CD4-positive, alpha-beta T cell treated with Interleukin-4 for 1 hour (primary cell): ENCODE measurements at regions not wholly inside any gene's neighbourhood (a gene's known extent, or its start where the extent isn't known, plus 50 kb on each side); places are given as distances from the start of the nearest gene placed in this dataset.

Experiments used
- DNase-seq, 2 donors: peaks; one replicate each; pipeline ENCODE4 v3.0.0-alpha.2; 2020 to 2022

GRCh38 chr9:81156381-81156780 lies 533.0 kb downstream of the TLE1 start:
- no peak for DNase-seq

DNA sequence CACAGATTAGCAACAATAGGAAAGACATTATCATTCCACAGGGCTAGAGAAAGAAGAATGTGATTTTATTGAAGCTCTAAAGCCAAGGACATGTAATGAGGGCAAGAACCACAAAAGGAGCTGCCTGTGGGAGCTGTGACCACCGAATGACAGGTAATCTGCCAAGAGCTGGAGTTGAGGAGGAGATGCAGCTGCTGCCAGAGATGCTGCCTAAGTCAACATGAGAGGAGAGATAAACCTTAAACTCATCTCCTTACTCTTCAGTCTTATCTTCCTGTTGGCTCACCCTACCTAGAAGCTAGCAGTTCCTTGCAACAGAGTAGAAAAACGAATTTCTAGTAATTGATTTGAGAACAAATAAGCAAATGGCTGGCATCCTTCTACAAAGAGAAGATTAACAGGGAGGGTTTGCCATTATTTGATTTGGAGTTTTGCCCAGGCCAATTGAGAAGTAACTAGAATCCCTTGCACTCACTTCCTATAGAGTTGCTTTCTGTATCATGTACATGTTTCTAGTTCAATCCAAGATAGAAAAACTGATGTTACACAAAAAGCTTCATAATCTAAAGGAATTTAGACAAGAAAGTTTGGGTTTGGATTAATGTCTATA lies 539.2 kb downstream of the TLE1 start:
- no peak for DNase-seq

- DNase-seq, result no peak
These were observed 542.5 kb downstream of the TLE1 start for GRCh38 chr9:81146684-81147337.

DNA sequence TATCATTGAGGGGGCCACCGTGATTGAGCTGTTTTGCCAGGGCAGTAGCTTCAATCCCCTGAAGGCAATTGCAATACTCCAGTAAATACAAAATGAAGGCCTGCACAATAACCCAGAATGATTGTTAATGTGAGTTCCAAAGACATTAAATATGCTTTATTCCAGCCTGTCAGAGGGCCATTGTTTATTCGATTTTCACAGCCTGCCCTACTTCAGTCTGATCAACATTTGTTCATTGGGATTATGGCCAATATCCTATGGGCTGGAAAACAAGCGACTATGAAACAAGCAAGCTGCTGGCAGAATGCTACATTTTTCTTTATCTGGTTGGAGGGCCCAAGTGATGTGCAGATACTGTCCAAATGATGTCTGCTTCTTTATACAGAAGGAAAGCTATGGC lies 543.1 kb downstream of the TLE1 start:
- DNase-seq, result no peak

DNA sequence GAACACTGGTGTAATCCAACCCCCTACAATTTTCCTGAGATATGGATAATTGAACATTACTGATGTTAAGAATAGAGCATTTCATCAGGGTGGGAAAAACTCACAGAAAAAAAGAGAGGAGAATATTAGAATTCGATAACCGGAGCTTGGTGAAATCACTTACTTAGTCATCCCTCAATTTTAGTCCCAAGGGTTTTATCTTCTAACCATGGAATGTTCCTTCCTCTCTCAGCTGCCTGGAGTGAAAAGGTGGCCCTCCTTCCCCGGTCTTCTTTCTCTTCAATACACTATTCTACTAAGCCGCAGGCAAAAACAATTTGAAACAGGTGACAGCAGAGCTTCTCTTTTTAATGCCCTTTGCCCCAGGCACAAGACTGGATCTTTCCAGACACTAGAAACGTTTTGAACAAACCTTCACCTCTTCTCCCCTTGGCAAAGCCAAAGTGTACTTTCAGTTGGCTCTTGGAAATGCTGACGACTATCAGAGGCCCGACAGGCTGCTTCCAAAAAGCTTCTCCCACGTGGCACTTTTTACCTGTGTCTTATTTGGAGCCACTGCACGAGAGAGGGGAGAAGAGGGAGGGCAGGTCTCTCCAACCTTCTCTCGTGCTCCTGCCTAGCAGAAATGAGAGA lies 543.9 kb downstream of the TLE1 start:
- DNase-seq, result no peak

DNA sequence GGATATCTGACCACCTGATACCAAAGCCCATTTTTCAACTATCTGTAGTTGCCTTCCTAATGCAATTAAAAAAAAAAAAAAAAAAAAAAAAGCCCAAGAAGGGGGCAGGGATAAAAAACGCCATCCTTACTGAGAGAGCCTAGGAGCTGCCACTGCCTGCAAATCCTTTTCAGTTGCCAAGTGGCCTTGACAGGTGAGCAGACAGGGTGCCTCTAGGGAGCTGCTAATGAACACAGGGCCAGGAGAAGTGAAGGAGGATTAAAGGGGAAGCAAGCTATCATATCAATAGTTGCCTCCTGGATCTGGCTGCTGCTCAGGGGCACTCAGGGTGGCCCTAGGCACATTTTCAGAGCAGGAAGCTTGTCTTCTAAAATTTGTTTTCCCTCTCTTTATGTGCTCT lies 547.4 kb downstream of the TLE1 start:
- DNase-seq, result no peak

GRCh38 chr9:81137976-81138568 lies 551.3 kb downstream of the TLE1 start:
- DNase-seq, result no peak

DNA sequence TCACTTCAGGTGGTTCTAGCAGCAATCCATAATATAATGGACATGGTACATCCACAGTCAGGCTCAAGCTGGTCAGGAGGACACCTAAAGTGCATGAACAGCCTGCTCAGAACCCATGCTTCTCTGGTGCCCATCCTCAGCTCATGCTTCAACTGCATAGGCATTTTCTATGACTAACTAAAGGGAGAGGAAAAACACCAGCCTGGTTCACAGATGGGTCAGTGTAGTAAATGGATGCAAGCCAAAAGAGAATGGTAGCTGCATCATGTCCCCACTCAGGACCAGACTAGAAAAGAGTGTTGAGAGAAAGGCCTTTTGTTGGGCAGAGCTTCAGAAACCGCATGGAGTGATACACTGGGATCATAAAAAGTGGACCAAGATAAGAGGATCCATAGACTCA lies 556.6 kb downstream of the TLE1 start:
- no peak for DNase-seq

- DNase-seq, result no peak
These were observed 557.0 kb downstream of the TLE1 start for GRCh38 chr9:81132318-81132717.

DNA sequence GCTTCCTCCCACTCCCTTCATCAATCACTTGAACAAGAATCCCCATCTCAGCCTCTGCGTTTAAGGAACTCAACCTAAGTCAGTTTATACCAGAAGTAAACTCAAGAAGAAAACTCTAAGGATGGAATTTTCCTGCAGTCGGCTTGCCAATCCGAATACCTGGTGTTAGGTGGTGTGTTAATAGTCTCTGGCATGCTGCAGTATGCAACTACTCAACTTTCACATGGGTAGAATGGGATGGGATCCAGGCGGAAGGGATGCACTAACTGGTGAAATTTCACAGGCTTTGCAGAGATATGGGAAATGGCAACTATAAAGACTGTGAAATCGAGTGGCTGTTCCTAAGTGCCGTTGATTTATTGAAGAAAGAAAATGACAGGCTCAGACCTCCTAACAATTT lies 560.6 kb downstream of the TLE1 start:
- no peak for DNase-seq

DNA sequence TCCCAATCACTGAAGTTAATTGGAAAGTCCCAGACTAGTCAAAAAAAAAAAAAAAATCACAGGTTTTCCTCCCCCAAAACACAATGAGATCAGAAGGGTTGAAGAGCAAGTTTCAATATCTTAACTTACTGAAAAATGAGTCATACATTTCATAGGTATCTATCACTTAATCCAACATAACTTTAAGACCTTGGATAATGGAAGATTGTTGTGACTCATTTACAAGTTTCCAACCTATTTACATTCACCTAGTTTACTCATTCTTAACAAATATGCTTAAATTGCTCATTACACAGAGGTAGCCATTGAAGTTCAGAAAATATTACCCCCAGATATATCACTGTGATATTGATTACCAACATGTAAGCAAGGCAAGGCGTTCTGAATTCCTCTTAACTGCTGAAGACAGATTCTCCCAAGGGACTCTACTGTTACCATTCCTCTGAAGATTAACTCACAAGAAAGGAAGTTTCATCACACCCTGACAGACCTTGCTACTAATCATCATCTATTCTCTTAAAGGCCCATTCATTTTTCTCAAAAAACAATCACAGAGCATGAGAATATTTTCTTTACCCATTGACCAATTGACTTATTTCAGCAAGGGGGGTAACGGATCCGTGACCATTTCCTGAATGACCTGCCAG lies 563.8 kb downstream of the TLE1 start:
- no peak for DNase-seq

DNA sequence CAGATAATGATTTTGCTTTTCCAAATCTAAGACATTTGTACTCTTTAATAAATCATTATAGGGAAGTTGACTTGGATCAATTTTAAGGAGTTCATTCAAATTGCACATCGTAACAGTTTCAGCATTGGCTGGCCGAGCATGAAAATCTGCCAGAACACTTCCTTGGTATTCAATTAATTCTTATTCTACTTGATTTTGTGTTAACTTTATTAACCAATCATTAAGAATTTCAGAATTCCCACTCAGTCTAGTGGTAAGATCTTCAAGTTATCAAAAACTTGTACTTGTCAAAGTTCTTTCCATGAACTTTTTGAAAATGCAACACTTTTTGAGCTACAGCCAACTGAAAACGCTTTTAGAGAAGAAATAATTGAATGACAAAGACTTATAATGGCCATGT lies 565.8 kb downstream of the TLE1 start:
- no peak for DNase-seq

DNA sequence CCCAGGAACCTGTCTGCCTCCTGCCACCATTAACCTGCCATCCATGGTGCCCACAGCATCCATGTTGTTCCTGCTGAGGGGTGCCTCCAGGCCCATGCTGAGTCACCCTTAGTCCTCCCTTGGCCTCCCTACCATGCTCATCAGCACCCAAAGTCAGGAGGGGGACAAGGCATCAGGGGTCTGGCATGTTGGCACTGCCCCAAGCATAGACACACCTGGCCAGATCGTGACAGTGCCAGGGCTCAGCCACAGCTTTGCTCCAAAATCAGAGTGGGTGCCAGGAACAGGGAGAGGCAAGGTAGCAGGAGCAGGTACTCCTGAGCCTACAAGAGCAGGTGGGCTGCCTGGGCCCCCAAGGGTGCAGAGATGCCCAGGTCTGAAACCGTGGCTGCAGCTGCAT lies 566.6 kb downstream of the TLE1 start:
- no peak for DNase-seq

- no peak for DNase-seq
These were observed 569.8 kb downstream of the TLE1 start for GRCh38 chr9:81119591-81119990.

DNA sequence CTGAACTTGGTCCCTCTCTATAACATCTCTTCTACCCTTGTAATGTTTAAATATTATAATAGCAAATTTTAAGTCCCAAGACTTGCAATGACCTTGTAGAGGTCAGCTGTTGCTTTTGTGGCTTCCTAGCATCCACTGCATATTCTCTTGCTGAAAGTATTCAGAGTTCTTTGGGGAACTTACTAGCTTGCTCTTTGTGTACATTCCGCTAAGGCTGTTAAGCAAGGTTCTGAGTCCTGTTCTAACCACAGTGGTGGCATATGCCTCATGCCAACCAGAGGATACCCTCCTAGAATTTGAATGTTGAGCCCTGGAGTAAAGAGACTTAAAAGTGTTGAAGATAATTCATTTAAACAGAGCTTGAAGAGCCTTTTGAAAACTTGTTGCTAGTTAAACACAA lies 570.9 kb downstream of the TLE1 start:
- DNase-seq, result no peak

GRCh38 chr9:81116340-81117137 lies 572.8 kb downstream of the TLE1 start:
- no peak for DNase-seq

GRCh38 chr9:81113453-81114124 lies 575.8 kb downstream of the TLE1 start:
- peak in 1 of 2 donors; percentile 7 for DNase-seq

DNA sequence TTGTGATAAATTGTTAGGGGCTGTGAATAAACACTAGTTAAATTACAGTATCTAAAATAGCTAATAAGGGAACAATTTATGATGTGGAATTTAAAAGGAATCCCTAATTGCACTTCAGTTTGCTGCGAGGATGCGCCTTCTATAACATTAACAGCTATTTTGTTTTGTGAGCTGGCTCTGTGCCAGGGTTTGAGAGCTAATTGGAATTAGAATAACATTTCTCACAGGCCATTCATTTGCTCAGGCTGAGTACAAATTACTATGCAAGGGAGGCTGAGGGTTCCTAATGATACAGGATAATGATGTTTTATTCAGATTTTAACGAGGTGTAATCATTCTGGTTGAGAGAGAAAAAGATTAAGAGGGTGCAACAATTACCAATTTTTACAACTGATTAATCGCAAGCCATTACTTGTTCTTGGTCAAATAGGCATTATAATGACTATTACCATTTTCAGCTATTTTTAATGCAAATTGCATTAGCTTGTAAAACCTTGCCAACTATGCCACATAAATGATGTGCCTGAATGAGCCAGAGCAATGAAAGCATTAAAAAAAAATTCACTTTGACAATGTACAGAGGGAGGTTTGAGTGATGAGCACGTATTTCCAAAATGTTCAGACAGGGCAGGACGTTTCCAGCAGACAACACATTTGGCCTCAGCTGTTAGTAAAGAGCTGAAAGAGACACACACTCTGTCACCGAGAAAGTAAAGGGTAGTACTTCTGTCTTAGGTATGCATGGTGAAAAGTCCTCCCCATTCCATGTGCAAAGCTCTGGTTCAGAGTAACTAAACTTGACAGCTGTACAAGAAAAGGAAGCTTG lies 576.5 kb downstream of the TLE1 start:
- no peak for DNase-seq

GRCh38 chr9:81108821-81109220 lies 580.5 kb downstream of the TLE1 start:
- no peak for DNase-seq

DNA sequence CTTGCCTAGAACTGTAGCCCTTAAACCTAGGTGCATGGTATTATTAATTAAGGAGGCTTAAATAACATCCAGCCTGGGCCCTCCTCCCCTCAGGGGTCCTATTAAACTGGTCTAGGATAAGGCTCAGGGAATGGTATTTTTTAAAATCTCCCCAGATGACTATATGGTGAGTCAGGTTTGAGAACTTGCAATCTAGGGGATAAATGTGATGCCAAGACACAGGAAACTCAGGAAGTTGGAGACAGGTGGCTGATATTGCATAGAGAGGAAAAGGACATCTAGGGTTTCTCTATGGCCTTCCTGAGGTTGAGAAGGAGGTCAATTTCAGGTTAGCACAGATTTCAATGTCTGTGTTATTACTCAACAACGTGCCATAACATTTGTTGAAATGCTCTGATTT lies 581.0 kb downstream of the TLE1 start:
- DNase-seq, result no peak
